Osteocyte (in vitro differentiated cells): ENCODE measurements at regions not wholly inside any gene's neighbourhood (a gene's known extent, or its start where the extent isn't known, plus 50 kb on each side); places are given as distances from the start of the nearest gene placed in this dataset.

Source experiments
- DNase-seq: peaks from one replicate; pipeline ENCODE4 v3.0.0; 2021; ENCODE audit warnings: mixed read lengths; ENCODE audit not compliant: unreplicated experiment; ENCODE audit errors: extremely low spot score
- H3K27ac Mint-ChIP-seq: one replicate; pipeline ENCODE4 v1.8.0; 2021; ENCODE audit warnings: mild to moderate bottlenecking, mixed read lengths; ENCODE audit not compliant: unreplicated experiment
- H3K27me3 Mint-ChIP-seq: one replicate; pipeline ENCODE4 v1.8.0; 2021; ENCODE audit warnings: mixed read lengths; ENCODE audit not compliant: unreplicated experiment
- H3K36me3 Mint-ChIP-seq: one replicate; pipeline ENCODE4 v1.8.0; 2021; ENCODE audit warnings: mixed read lengths; ENCODE audit not compliant: unreplicated experiment
- H3K4me1 Mint-ChIP-seq: one replicate; pipeline ENCODE4 v1.8.0; 2021; ENCODE audit warnings: mixed read lengths; ENCODE audit not compliant: unreplicated experiment
- H3K4me3 Mint-ChIP-seq: one replicate; pipeline ENCODE4 v1.8.0; 2021; ENCODE audit warnings: mild to moderate bottlenecking, moderate library complexity, mixed read lengths; ENCODE audit not compliant: unreplicated experiment
- H3K9me3 Mint-ChIP-seq: one replicate; pipeline ENCODE4 v1.8.0; 2021; ENCODE audit warnings: mixed read lengths; ENCODE audit not compliant: unreplicated experiment
- TF ChIP-seq, protein P1 (sequence below): fragments of 200-600 bp; sonication (generic); IDR thresholded peaks from 2 replicates; pipeline ENCODE4 v1.5.0; 2021; ENCODE audit warnings: antibody characterized with exemption, mild to moderate bottlenecking, moderate library complexity

DNA sequence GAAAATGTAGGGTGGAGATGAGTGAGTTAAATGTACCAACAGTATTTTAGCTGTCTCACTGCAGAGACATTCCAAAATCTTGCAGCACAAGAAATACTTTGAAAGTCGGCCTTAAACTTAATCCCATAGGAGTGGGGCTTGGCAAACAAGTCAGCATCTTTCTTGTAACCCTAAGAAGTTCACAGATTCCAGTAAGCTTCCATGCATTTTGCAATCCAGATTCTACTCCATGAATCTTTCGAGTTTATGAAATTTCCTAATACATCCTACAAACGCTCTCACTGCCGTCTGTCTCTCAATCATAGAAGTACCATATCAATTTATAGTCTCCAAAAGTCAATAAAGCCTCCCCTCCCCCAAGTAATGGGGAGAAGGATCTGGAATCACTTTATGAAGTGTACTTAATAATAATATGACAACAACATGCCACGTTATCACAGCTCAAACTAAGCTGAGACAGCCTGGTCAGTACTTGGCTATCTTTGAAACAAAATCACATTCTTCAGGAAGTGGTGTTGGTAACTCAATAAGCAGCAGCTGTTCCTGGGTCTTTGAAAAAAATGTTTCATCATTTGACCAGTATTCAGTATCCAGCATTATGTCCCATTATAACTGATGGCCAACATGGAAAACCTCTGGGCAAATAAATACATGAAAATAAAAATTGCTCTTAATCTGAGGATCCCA, 317.4 kb upstream of the RUNX1 start:
- Mint-ChIP-seq H3K4me3 (no peak overlapping the region), H3K27ac (peak overlapping the region; percentile 83), H3K36me3 (no peaks in the 10 kb centered on the region), H3K27me3 (no peaks in the 10 kb centered on the region), H3K4me1 (peaks cover 18% of the 10 kb centered on the region), H3K9me3 (no peaks in the 10 kb centered on the region)
- no peak for DNase-seq
- TF ChIP-seq, protein P1, sequence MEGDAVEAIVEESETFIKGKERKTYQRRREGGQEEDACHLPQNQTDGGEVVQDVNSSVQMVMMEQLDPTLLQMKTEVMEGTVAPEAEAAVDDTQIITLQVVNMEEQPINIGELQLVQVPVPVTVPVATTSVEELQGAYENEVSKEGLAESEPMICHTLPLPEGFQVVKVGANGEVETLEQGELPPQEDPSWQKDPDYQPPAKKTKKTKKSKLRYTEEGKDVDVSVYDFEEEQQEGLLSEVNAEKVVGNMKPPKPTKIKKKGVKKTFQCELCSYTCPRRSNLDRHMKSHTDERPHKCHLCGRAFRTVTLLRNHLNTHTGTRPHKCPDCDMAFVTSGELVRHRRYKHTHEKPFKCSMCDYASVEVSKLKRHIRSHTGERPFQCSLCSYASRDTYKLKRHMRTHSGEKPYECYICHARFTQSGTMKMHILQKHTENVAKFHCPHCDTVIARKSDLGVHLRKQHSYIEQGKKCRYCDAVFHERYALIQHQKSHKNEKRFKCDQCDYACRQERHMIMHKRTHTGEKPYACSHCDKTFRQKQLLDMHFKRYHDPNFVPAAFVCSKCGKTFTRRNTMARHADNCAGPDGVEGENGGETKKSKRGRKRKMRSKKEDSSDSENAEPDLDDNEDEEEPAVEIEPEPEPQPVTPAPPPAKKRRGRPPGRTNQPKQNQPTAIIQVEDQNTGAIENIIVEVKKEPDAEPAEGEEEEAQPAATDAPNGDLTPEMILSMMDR, result no peak

DNA sequence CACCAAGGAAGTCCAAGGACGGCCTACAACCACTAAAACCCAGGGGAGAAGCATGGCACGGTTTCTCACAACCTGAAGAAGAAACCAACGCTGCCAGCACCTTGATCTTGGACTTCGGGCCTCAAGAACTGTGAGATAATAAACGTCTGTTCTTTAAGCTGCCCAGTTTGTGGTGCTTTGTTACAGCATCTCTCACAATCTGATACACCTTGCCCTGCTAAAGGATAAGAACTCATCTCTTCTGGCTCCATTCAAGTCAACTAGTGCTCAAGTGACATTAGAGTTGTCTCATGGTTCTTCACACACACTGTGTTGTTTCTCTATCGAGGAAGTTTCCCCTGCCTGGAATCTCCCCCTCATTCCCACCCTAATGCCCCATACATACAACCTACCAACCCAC, 314.4 kb upstream of the RUNX1 start:
- Mint-ChIP-seq H3K4me3 (no peak overlapping the region), H3K27ac (no peak overlapping the region), H3K36me3 (no peaks in the 10 kb centered on the region), H3K27me3 (no peaks in the 10 kb centered on the region), H3K4me1 (peaks cover 30% of the 10 kb centered on the region), H3K9me3 (no peaks in the 10 kb centered on the region)
- DNase-seq, result no peak
- TF ChIP-seq, protein P1, result no peak

- no peaks in the 10 kb centered on the region for H3K9me3 Mint-ChIP-seq
- no peak overlapping the region for H3K27ac Mint-ChIP-seq
- peaks cover 27% of the 10 kb centered on the region for H3K4me1 Mint-ChIP-seq
- TF ChIP-seq, protein P1, result no peak
- H3K27me3 Mint-ChIP-seq, result no peaks in the 10 kb centered on the region
- DNase-seq, result no peak
- no peak overlapping the region for H3K4me3 Mint-ChIP-seq
- H3K36me3 Mint-ChIP-seq, result no peaks in the 10 kb centered on the region
These were observed 312.9 kb upstream of the RUNX1 start for GRCh38 chr21:35361988-35362387.

- Mint-ChIP-seq H3K27ac (peak overlapping the region; percentile 81), H3K27me3 (no peaks in the 10 kb centered on the region), H3K9me3 (no peaks in the 10 kb centered on the region), H3K4me1 (peaks cover 18% of the 10 kb centered on the region), H3K4me3 (no peak overlapping the region), H3K36me3 (no peaks in the 10 kb centered on the region)
- TF ChIP-seq, protein P1, result no peak
- no peak for DNase-seq
These were observed 311.9 kb upstream of the RUNX1 start for GRCh38 chr21:35360870-35361570.

GRCh38 chr21:35359076-35359475, 310.0 kb upstream of the RUNX1 start:
- H3K27me3 Mint-ChIP-seq, result no peaks in the 10 kb centered on the region
- H3K36me3 Mint-ChIP-seq, result no peaks in the 10 kb centered on the region
- H3K27ac Mint-ChIP-seq, result no peak overlapping the region
- TF ChIP-seq, protein P1, result no peak
- peaks cover 16% of the 10 kb centered on the region for H3K4me1 Mint-ChIP-seq
- H3K4me3 Mint-ChIP-seq, result no peak overlapping the region
- H3K9me3 Mint-ChIP-seq, result no peaks in the 10 kb centered on the region
- DNase-seq, result no peak
